Neural cell (in vitro differentiated cells): ENCODE measurements at regions not wholly inside any gene's neighbourhood (a gene's known extent, or its start where the extent isn't known, plus 50 kb on each side); places are given as distances from the start of the nearest gene placed in this dataset.

Source experiments
- H2AFZ ChIP-seq: fragments of 200-600, 300-800 bp; sonication (generic), shearing (Covaris generic); 2 replicates; pipeline ENCODE4 v1.6.0; 2014; ENCODE audit warnings: low read depth, mild to moderate bottlenecking, antibody characterized with exemption, low read length, moderate library complexity
- H3F3A ChIP-seq: fragments of 200-600 bp; shearing (Covaris generic); 2 replicates; pipeline ENCODE4 v1.6.1; 2016; ENCODE audit warnings: mild to moderate bottlenecking, moderate library complexity, mixed read lengths, antibody characterized with exemption, low read length; ENCODE audit not compliant: insufficient read depth, poor library complexity, severe bottlenecking
- H3K27ac ChIP-seq: fragments of 200-600, 300-800 bp; sonication (generic), shearing (Covaris generic); 2 replicates; pipeline ENCODE4 v1.5.1; 2014; ENCODE audit warnings: mild to moderate bottlenecking, low read length, moderate library complexity
- H3K27me3 ChIP-seq: fragments of 300-800, 200-600 bp; sonication (generic), shearing (Covaris generic); 2 replicates; pipeline ENCODE4 v1.6.0; 2014; ENCODE audit warnings: mild to moderate bottlenecking, low read depth, low read length, moderate library complexity; ENCODE audit not compliant: insufficient read depth
- H3K36me3 ChIP-seq: fragments of 300-800, 200-600 bp; sonication (generic), shearing (Covaris generic); 2 replicates; pipeline ENCODE4 v1.5.1; 2014; ENCODE audit warnings: mild to moderate bottlenecking, antibody characterized with exemption, low read length, moderate library complexity; ENCODE audit not compliant: insufficient read depth
- H3K4me2 ChIP-seq: fragments of 300-800, 200-600 bp; sonication (generic), shearing (Covaris generic); 2 replicates; pipeline ENCODE4 v1.6.0; 2014; ENCODE audit warnings: mild to moderate bottlenecking, low read length
- H3K4me3 ChIP-seq: fragments of 300-800, 200-600 bp; sonication (generic), shearing (Covaris generic); 2 replicates; pipeline ENCODE4 v1.5.1; 2014; ENCODE audit warnings: mild to moderate bottlenecking, low read length, moderate library complexity
- H3K79me2 ChIP-seq: fragments of 200-600 bp; shearing (Covaris generic); replicated peaks from 2 replicates; pipeline ENCODE4 v1.6.0; 2014; ENCODE audit warnings: mild to moderate bottlenecking, low read length, moderate library complexity; ENCODE audit not compliant: insufficient read depth
- H3K9ac ChIP-seq: fragments of 300-800, 200-600 bp; sonication (generic), shearing (Covaris generic); 2 replicates; pipeline ENCODE4 v1.6.1; 2016; ENCODE audit warnings: mild to moderate bottlenecking, low read length, mixed read lengths
- H3K9me2 ChIP-seq: fragments of 200-600 bp; shearing (Covaris generic); 2 replicates; pipeline ENCODE4 v1.6.1; 2016; ENCODE audit warnings: mild to moderate bottlenecking, low read length, mixed read lengths; ENCODE audit not compliant: insufficient read depth
- H3K9me3 ChIP-seq: fragments of 200-600, 300-800 bp; sonication (generic), shearing (Covaris generic); 2 replicates; pipeline ENCODE4 v1.6.1; 2016; ENCODE audit warnings: mild to moderate bottlenecking, mixed run types, low read length, moderate library complexity, mixed read lengths
- H4K20me1 ChIP-seq: fragments of 200-600 bp; shearing (Covaris generic); 2 replicates; pipeline ENCODE4 v1.6.1; 2016; ENCODE audit warnings: mild to moderate bottlenecking, mixed run types; ENCODE audit not compliant: insufficient read depth
- EP300 ChIP-seq: fragments of 450-650 bp; conservative IDR thresholded peaks from 2 replicates; pipeline ENCODE4 v1.6.1; 2014; ENCODE audit warnings: antibody characterized with exemption, mild to moderate bottlenecking, moderate library complexity; ENCODE audit not compliant: poor library complexity, severe bottlenecking
- EZH2 ChIP-seq: fragments of 200-600, 300-800 bp; shearing (Covaris generic), sonication (generic); IDR thresholded peaks from 2 replicates; pipeline ENCODE4 v1.6.1; 2014; ENCODE audit warnings: antibody characterized with exemption, low read length, borderline replicate concordance, mild to moderate bottlenecking; ENCODE audit not compliant: insufficient read depth, poor library complexity, severe bottlenecking
- MXI1 ChIP-seq: fragments of 450-650 bp; conservative IDR thresholded peaks from 2 replicates; pipeline ENCODE4 v1.6.1; 2014; ENCODE audit warnings: antibody characterized with exemption, mild to moderate bottlenecking; ENCODE audit not compliant: poor library complexity, severe bottlenecking
- POLR2AphosphoS5 ChIP-seq: IDR thresholded peaks from 2 replicates; pipeline ENCODE4 v1.6.1; 2012
- RAD21 ChIP-seq: fragments of 450-650 bp; conservative IDR thresholded peaks from 2 replicates; pipeline ENCODE4 v1.6.1; 2014; ENCODE audit warnings: antibody characterized with exemption, mild to moderate bottlenecking, moderate library complexity
- SMC3 ChIP-seq: fragments of 450-650 bp; conservative IDR thresholded peaks from 2 replicates; pipeline ENCODE4 v1.6.1; 2014; ENCODE audit warnings: antibody characterized with exemption, mild to moderate bottlenecking, moderate library complexity; ENCODE audit not compliant: poor library complexity
- TAF1 ChIP-seq: IDR thresholded peaks from 2 replicates; pipeline ENCODE4 v1.6.1; 2012; ENCODE audit warnings: low read depth
- TF ChIP-seq, protein P1 (sequence below): fragments of 450-650 bp; IDR thresholded peaks from 2 replicates; pipeline ENCODE4 v1.5.1; 2014; ENCODE audit warnings: antibody characterized with exemption, mild to moderate bottlenecking, moderate library complexity; ENCODE audit not compliant: poor library complexity, severe bottlenecking
- TF ChIP-seq, protein P2 (sequence below): IDR thresholded peaks from 2 replicates; pipeline ENCODE4 v1.6.1; 2012; ENCODE audit warnings: borderline replicate concordance

DNA sequence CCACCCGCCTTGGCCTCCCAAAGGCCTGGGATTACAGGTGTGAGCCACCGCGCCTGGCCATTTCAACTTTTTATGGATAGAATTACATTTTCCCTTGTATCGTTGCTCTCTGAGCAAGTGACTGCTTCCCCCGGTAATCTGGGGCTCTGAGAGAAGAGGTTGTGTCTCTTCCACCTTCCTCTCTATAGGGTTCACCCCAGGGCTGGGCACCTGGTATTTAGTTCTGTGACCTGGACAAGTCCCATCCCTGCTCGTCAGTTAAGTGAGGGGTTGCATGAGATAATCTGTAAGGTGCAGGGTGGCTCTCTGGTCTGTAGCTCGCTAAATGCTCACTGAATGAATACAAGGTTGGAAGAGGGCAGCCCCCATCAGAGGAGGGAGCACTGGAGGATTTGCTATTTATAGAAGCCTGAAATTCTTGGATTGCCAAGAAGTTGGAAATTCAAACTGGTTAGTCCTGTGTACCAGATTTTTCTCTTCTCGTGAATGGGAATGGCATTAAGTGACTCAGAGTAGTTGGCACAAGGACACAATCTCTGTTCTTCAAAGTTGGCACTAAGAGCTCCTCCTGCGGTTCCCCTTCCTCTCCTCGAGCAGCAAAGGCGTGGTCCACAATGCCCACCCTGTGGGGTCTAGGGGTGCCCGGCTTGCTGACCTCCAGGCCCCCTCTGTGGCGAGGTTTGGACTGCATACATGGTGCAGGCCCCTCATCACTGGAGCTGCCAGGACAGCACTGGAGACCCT lies 68.1 kb upstream of the DLG1 start:
- no peaks in the 10 kb centered on the region for H3K9me2 ChIP-seq
- H3K27ac ChIP-seq, result no peak overlapping the region
- no peaks in the 10 kb centered on the region for H3K27me3 ChIP-seq
- H2AFZ ChIP-seq, result no peak overlapping the region
- no peak overlapping the region for H3K4me3 ChIP-seq
- H3K4me2 ChIP-seq, result no peak overlapping the region
- TF ChIP-seq, protein P1, sequence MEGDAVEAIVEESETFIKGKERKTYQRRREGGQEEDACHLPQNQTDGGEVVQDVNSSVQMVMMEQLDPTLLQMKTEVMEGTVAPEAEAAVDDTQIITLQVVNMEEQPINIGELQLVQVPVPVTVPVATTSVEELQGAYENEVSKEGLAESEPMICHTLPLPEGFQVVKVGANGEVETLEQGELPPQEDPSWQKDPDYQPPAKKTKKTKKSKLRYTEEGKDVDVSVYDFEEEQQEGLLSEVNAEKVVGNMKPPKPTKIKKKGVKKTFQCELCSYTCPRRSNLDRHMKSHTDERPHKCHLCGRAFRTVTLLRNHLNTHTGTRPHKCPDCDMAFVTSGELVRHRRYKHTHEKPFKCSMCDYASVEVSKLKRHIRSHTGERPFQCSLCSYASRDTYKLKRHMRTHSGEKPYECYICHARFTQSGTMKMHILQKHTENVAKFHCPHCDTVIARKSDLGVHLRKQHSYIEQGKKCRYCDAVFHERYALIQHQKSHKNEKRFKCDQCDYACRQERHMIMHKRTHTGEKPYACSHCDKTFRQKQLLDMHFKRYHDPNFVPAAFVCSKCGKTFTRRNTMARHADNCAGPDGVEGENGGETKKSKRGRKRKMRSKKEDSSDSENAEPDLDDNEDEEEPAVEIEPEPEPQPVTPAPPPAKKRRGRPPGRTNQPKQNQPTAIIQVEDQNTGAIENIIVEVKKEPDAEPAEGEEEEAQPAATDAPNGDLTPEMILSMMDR, result no peak
- no peak for TF ChIP-seq EP300
- TF ChIP-seq MXI1, result no peak
- TF ChIP-seq POLR2AphosphoS5, result no peak
- no peak for TF ChIP-seq TAF1
- TF ChIP-seq, protein P2, sequence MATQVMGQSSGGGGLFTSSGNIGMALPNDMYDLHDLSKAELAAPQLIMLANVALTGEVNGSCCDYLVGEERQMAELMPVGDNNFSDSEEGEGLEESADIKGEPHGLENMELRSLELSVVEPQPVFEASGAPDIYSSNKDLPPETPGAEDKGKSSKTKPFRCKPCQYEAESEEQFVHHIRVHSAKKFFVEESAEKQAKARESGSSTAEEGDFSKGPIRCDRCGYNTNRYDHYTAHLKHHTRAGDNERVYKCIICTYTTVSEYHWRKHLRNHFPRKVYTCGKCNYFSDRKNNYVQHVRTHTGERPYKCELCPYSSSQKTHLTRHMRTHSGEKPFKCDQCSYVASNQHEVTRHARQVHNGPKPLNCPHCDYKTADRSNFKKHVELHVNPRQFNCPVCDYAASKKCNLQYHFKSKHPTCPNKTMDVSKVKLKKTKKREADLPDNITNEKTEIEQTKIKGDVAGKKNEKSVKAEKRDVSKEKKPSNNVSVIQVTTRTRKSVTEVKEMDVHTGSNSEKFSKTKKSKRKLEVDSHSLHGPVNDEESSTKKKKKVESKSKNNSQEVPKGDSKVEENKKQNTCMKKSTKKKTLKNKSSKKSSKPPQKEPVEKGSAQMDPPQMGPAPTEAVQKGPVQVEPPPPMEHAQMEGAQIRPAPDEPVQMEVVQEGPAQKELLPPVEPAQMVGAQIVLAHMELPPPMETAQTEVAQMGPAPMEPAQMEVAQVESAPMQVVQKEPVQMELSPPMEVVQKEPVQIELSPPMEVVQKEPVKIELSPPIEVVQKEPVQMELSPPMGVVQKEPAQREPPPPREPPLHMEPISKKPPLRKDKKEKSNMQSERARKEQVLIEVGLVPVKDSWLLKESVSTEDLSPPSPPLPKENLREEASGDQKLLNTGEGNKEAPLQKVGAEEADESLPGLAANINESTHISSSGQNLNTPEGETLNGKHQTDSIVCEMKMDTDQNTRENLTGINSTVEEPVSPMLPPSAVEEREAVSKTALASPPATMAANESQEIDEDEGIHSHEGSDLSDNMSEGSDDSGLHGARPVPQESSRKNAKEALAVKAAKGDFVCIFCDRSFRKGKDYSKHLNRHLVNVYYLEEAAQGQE, result no peak
- TF ChIP-seq EZH2, result no peak
- TF ChIP-seq SMC3, result no peak
- no peak for TF ChIP-seq RAD21
- no peaks in the 10 kb centered on the region for H3K9me3 ChIP-seq
- no peaks in the 10 kb centered on the region for H4K20me1 ChIP-seq
- no peaks in the 10 kb centered on the region for H3F3A ChIP-seq
- no peak overlapping the region for H3K9ac ChIP-seq
- H3K79me2 ChIP-seq, result no peaks in the 10 kb centered on the region
- no peaks in the 10 kb centered on the region for H3K36me3 ChIP-seq

DNA sequence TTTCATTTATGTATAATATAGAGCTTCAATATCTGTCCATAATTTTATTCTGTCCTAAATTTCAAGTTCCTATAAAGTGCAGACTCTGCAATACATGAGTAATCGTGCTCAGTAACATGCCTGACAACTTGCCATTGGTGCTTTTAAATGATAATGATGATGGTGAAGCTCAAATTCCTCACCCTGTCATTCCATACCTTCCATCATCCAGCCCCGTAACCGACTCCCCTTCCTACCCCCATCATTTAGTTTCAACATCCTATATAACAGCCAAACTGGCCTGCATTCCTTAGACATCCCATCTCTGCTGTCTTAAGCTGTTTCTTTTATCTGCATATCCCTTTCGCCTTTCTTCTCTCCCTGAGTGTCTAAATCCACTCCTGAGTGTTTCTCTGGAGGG lies 67.2 kb upstream of the DLG1 start:
- no peak overlapping the region for H2AFZ ChIP-seq
- no peaks in the 10 kb centered on the region for H3K79me2 ChIP-seq
- no peak for TF ChIP-seq POLR2AphosphoS5
- no peak for TF ChIP-seq EZH2
- no peak for TF ChIP-seq RAD21
- TF ChIP-seq, protein P2, result no peak
- TF ChIP-seq, protein P1, result no peak
- no peak for TF ChIP-seq SMC3
- no peak for TF ChIP-seq EP300
- TF ChIP-seq MXI1, result no peak
- no peak for TF ChIP-seq TAF1
- H3F3A ChIP-seq, result no peaks in the 10 kb centered on the region
- H3K4me3 ChIP-seq, result no peak overlapping the region
- no peak overlapping the region for H3K4me2 ChIP-seq
- H3K9me2 ChIP-seq, result no peaks in the 10 kb centered on the region
- H4K20me1 ChIP-seq, result no peaks in the 10 kb centered on the region
- no peaks in the 10 kb centered on the region for H3K9me3 ChIP-seq
- no peak overlapping the region for H3K9ac ChIP-seq
- H3K27ac ChIP-seq, result no peak overlapping the region
- H3K36me3 ChIP-seq, result no peaks in the 10 kb centered on the region
- no peaks in the 10 kb centered on the region for H3K27me3 ChIP-seq
